ENCODE measurements at regions not wholly inside any gene's neighbourhood (a gene's known extent, or its start where the extent isn't known, plus 50 kb on each side); places are given as distances from the start of the nearest gene placed in this dataset.

GRCh38 chr9:78724896-78725295 lies 428.0 kb downstream of the PSAT1 start:
- H3K4me1 ChIP-seq (ENCODE audit: insufficient read depth, low read length, poor library complexity, severe bottlenecking) = no peaks in the 10 kb centered on the region
- CTCF ChIA-PET = no interaction called here
- intact Hi-C loops (cut with micrococcal nuclease; ENCODE audit: unreplicated experiment) = loop anchor here (5.0 kb wide), 1 partner anchor 48 kb away; no protein-coding TSS in a partner anchor

GRCh38 chr9:78725503-78725902 lies 428.6 kb downstream of the PSAT1 start:
- H3K4me1 ChIP-seq (ENCODE audit: insufficient read depth, low read length, poor library complexity, severe bottlenecking) = no peaks in the 10 kb centered on the region
- no peaks in the 10 kb centered on the region for H3K36me3 ChIP-seq (ENCODE audit: insufficient read depth, low read length, poor library complexity, severe bottlenecking)
- no peak for DNase-seq (ENCODE audit: low spot score)
- no peak overlapping the region for H3K4me3 ChIP-seq (ENCODE audit: low read depth, low read length, poor library complexity, severe bottlenecking)
- peaks cover 11% of the 10 kb centered on the region for H3K9me3 ChIP-seq (ENCODE audit: low read depth, low read length, poor library complexity, severe bottlenecking)
- H3K27ac ChIP-seq (ENCODE audit: low read depth, low read length, poor library complexity, severe bottlenecking) = no peak overlapping the region
- ChIA-PET POLR2A (ENCODE audit: low non-redundant PET) (no interaction called here), CTCF (no interaction called here)
- BruUV-seq (replicated peaks) = no TSS peak
- no peaks in the 10 kb centered on the region for H3K27me3 ChIP-seq (replicated peaks; ENCODE audit: insufficient read depth, low read depth, low read length, poor library complexity)
- intact Hi-C loops (cut with micrococcal nuclease; ENCODE audit: unreplicated experiment) = no loop called here
- TF ChIP-seq EZH2 (IDR thresholded peaks at IDR 0.05; ENCODE audit: borderline replicate concordance, low read depth, low read length, poor library complexity, severe bottlenecking) (no peak), CTCF (conservative IDR thresholded peaks at IDR 0.05; ENCODE audit: low read depth, low read length) (no peak)

More at GRCh38 chr9:78724896-78725295, 428.0 kb downstream of the PSAT1 start:
- TF ChIP-seq CTCF (conservative IDR thresholded peaks at IDR 0.05; ENCODE audit: low read depth, low read length) = no peak
- no peak for TF ChIP-seq EZH2 (IDR thresholded peaks at IDR 0.05; ENCODE audit: borderline replicate concordance, low read depth, low read length, poor library complexity, severe bottlenecking)
- H3K27ac ChIP-seq (ENCODE audit: low read depth, low read length, poor library complexity, severe bottlenecking) = no peak overlapping the region
- H3K4me3 ChIP-seq (ENCODE audit: low read depth, low read length, poor library complexity, severe bottlenecking) = no peak overlapping the region
- no peaks in the 10 kb centered on the region for H3K27me3 ChIP-seq (replicated peaks; ENCODE audit: insufficient read depth, low read depth, low read length, poor library complexity)
- peaks cover 11% of the 10 kb centered on the region for H3K9me3 ChIP-seq (ENCODE audit: low read depth, low read length, poor library complexity, severe bottlenecking)
- POLR2A ChIA-PET (ENCODE audit: low non-redundant PET) = no interaction called here
- H3K36me3 ChIP-seq (ENCODE audit: insufficient read depth, low read length, poor library complexity, severe bottlenecking) = no peaks in the 10 kb centered on the region
- no peak for DNase-seq (ENCODE audit: low spot score)
- no TSS peak for BruUV-seq (replicated peaks)

GRCh38 chr9:78745331-78745730 lies 448.4 kb downstream of the PSAT1 start:
- ChIA-PET POLR2A (ENCODE audit: low non-redundant PET) (no interaction called here), CTCF (no interaction called here)
- Histone ChIP-seq H3K36me3 (ENCODE audit: insufficient read depth, low read length, poor library complexity, severe bottlenecking) (no peaks in the 10 kb centered on the region), H3K27ac (ENCODE audit: low read depth, low read length, poor library complexity, severe bottlenecking) (no peak overlapping the region), H3K4me1 (ENCODE audit: insufficient read depth, low read length, poor library complexity, severe bottlenecking) (no peaks in the 10 kb centered on the region), H3K4me3 (ENCODE audit: low read depth, low read length, poor library complexity, severe bottlenecking) (no peak overlapping the region), H3K27me3 (replicated peaks; ENCODE audit: insufficient read depth, low read depth, low read length, poor library complexity) (no peaks in the 10 kb centered on the region), H3K9me3 (ENCODE audit: low read depth, low read length, poor library complexity, severe bottlenecking) (no peaks in the 10 kb centered on the region)
- no peak for TF ChIP-seq CTCF (conservative IDR thresholded peaks at IDR 0.05; ENCODE audit: low read depth, low read length)
- no peak for TF ChIP-seq EZH2 (IDR thresholded peaks at IDR 0.05; ENCODE audit: borderline replicate concordance, low read depth, low read length, poor library complexity, severe bottlenecking)
- intact Hi-C loops (cut with micrococcal nuclease; ENCODE audit: unreplicated experiment) = no loop called here
- BruUV-seq (replicated peaks) = no TSS peak
- no peak for DNase-seq (ENCODE audit: low spot score)

Data from A673 (cell line).